Tibial nerve (tissue), 4 donors: ENCODE measurements at regions not wholly inside any gene's neighbourhood (a gene's known extent, or its start where the extent isn't known, plus 50 kb on each side); places are given as distances from the start of the nearest gene placed in this dataset.
"Not testable (repeated sequence)": the region's sequence is repeated elsewhere in the genome, so short reads cannot be mapped to it uniquely, and the experiment has no call there.

Source experiments
- DNase-seq, 2 donors: peaks; one replicate each; pipeline ENCODE4 v3.0.0-alpha.2; 2019; ENCODE audit warnings: low spot score in 2 of 2
- H3K27ac ChIP-seq, 4 donors: fragments of 200-600 bp; sonication (generic) in 3 of 4; one replicate each; pipeline ENCODE4 v1.5.1; 2017 to 2019; ENCODE audit warnings: mild to moderate bottlenecking in 1 of 4
- H3K27me3 ChIP-seq, 2 donors: fragments of 200-600 bp; sonication (generic) in 1 of 2; one replicate each; pipeline versions ENCODE4 v1.5.1 to v1.6.0; 2017 to 2019
- H3K36me3 ChIP-seq, 3 donors: fragments of 200-600 bp; sonication (generic); one replicate each; pipeline ENCODE4 v1.5.1; 2018 to 2019
- H3K4me1 ChIP-seq, 4 donors: fragments of 200-600 bp; sonication (generic) in 3 of 4; one replicate each; pipeline ENCODE4 v1.5.1; 2017 to 2019
- H3K4me3 ChIP-seq, 4 donors: fragments of 200-600 bp; sonication (generic) in 3 of 4; one replicate each; pipeline ENCODE4 v1.5.1; 2017 to 2019; ENCODE audit warnings: mild to moderate bottlenecking in 1 of 4, moderate library complexity in 1 of 4
- H3K9me3 ChIP-seq, 4 donors: fragments of 200-600 bp; sonication (generic) in 3 of 4; one replicate each; pipeline ENCODE4 v1.5.1; 2017 to 2019
- CTCF ChIP-seq, 5 experiments: fragments of 200-600 bp in 3 of 5; fragments of 450-650 bp in 2 of 5; sonication (generic) in 3 of 5; IDR thresholded peaks; one replicate each; pipeline ENCODE4 v1.5.1; 2016 to 2019; ENCODE audit warnings: antibody characterized with exemption in 5 of 5, mild to moderate bottlenecking in 3 of 5, moderate library complexity in 2 of 5
- EP300 ChIP-seq, 2 donors: sonication (generic); formaldehyde crosslinking; IDR thresholded peaks; one replicate each; pipeline ENCODE4 v1.6.1; 2017; ENCODE audit warnings: antibody characterized with exemption in 2 of 2, mild to moderate bottlenecking in 1 of 2
- POLR2A ChIP-seq, 2 donors: fragments of 450-650 bp; IDR thresholded peaks; one replicate each; pipeline ENCODE4 v1.6.1; 2017; ENCODE audit warnings: antibody characterized with exemption in 2 of 2, mild to moderate bottlenecking in 2 of 2, moderate library complexity in 2 of 2
- WGBS, 2 donors: methylation state at CpG; one replicate each; pipeline ENCODE4 v1.1.5; 2018; 5-methylcytosine and 5-hydroxymethylcytosine counted together

GRCh38 chr12:25887367-25887766 lies 71.1 kb upstream of the RASSF8 start:
- Histone ChIP-seq H3K27me3 (no peaks in the 10 kb centered on the region), H3K4me1 (no peaks in the 10 kb centered on the region), H3K4me3 (no peak overlapping the region), H3K27ac (no peak overlapping the region), H3K9me3 (no peaks in the 10 kb centered on the region), H3K36me3 (no peaks in the 10 kb centered on the region)
- WGBS, 2 donors = 43 to 51% methylated on average over 3 of the region's 3 CpGs
- no peak for DNase-seq
- no peak for TF ChIP-seq POLR2A (IDR thresholded peaks at IDR 0.05)
- TF ChIP-seq CTCF (IDR thresholded peaks at IDR 0.05) = no peak
- TF ChIP-seq EP300 (IDR thresholded peaks at IDR 0.05) = no peak

GRCh38 chr12:25889185-25889584 lies 69.3 kb upstream of the RASSF8 start:
- DNase-seq = no peak
- TF ChIP-seq POLR2A (IDR thresholded peaks at IDR 0.05) = no peak
- TF ChIP-seq EP300 (IDR thresholded peaks at IDR 0.05) = no peak
- TF ChIP-seq CTCF (IDR thresholded peaks at IDR 0.05) = no peak
- H3K27ac ChIP-seq = no peak overlapping the region
- peaks cover 0 to 10% (median 0%) of the 10 kb centered on the region in 4 donors for H3K9me3 ChIP-seq
- WGBS, 2 donors = 55 to 61% methylated on average over 6 of the region's 6 CpGs
- no peaks in the 10 kb centered on the region for H3K27me3 ChIP-seq
- H3K36me3 ChIP-seq = no peaks in the 10 kb centered on the region
- no peak overlapping the region for H3K4me3 ChIP-seq
- no peaks in the 10 kb centered on the region for H3K4me1 ChIP-seq

GRCh38 chr12:25891095-25891494 lies 67.4 kb upstream of the RASSF8 start:
- H3K4me3 ChIP-seq, H3K27me3 ChIP-seq, H3K27ac ChIP-seq, DNase-seq, H3K36me3 ChIP-seq, H3K4me1 ChIP-seq: not testable (repeated sequence)
- WGBS, 2 donors = 90 to 93% methylated on average over 6 of the region's 6 CpGs
- peaks cover 0 to 10% (median 0%) of the 10 kb centered on the region in 4 donors for H3K9me3 ChIP-seq

- DNase-seq = no peak
- Histone ChIP-seq H3K4me3 (no peak overlapping the region), H3K36me3 (no peaks in the 10 kb centered on the region), H3K4me1 (no peaks in the 10 kb centered on the region), H3K27ac (no peak overlapping the region), H3K9me3 (peaks cover 0 to 10% (median 0%) of the 10 kb centered on the region in 4 donors), H3K27me3 (no peaks in the 10 kb centered on the region)
- WGBS, 2 donors = 86 to 90% methylated on average over 3 of the region's 3 CpGs
- no peak for TF ChIP-seq POLR2A (IDR thresholded peaks at IDR 0.05)
- TF ChIP-seq EP300 (IDR thresholded peaks at IDR 0.05) = no peak
- no peak for TF ChIP-seq CTCF (IDR thresholded peaks at IDR 0.05)
These were observed 63.7 kb upstream of the RASSF8 start for GRCh38 chr12:25894759-25895158.

GRCh38 chr12:25896981-25897380 lies 61.5 kb upstream of the RASSF8 start:
- WGBS, 2 donors = 27 to 46% methylated on average over 2 of the region's 2 CpGs
- TF ChIP-seq POLR2A (IDR thresholded peaks at IDR 0.05) = no peak
- TF ChIP-seq EP300 (IDR thresholded peaks at IDR 0.05) = no peak
- TF ChIP-seq CTCF (IDR thresholded peaks at IDR 0.05) = no peak
- Histone ChIP-seq H3K4me1 (no peaks in the 10 kb centered on the region), H3K9me3 (peaks cover 0 to 10% (median 0%) of the 10 kb centered on the region in 4 donors), H3K27ac (no peak overlapping the region), H3K4me3 (no peak overlapping the region), H3K36me3 (no peaks in the 10 kb centered on the region), H3K27me3 (no peaks in the 10 kb centered on the region)
- DNase-seq = no peak

GRCh38 chr12:25903603-25904245 lies 54.8 kb upstream of the RASSF8 start:
- no peaks in the 10 kb centered on the region for H3K27me3 ChIP-seq
- H3K36me3 ChIP-seq = no peaks in the 10 kb centered on the region
- no peak for DNase-seq
- TF ChIP-seq CTCF (IDR thresholded peaks at IDR 0.05) = no peak
- H3K4me3 ChIP-seq = no peak overlapping the region
- H3K27ac ChIP-seq = no peak overlapping the region
- no peaks in the 10 kb centered on the region for H3K4me1 ChIP-seq
- no peaks in the 10 kb centered on the region for H3K9me3 ChIP-seq
- 85 to 89% methylated on average over 2 of the region's 2 CpGs for WGBS, 2 donors
